ENCODE measurements at regions not wholly inside any gene's neighbourhood (a gene's known extent, or its start where the extent isn't known, plus 50 kb on each side); places are given as distances from the start of the nearest gene placed in this dataset.

DNA sequence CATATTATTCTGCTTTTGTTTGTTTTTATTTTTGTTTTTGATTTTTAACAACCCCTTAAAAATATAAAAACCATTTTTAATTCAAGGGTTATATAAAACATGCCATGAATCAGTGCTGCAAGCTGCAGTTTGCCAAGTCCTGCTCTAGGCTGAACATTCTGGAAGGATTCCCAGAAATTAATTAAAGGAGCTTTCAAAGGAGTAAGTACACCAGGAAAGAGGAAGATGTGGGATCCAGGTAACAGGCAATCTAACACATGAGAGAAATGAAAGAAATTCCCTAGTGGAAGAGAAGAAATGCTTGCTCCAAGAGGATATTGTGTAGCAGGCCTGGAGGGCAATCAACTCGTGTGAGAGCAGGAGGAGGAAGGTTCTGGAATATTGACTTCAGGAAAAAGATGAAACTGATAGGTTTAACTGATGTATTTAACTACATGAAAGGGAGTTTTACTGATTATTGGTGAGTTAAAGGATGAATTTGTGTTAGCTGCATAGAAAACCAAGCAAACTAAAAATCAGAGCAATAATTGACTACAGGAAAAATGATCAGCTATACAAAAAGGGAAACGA, 146.0 kb upstream of the PHACTR1 start:
- Mint-ChIP-seq H3K36me3 (ENCODE audit: low read depth) (no peaks in the 10 kb centered on the region), H3K9me3 (ENCODE audit: low read depth) (peaks cover 1% of the 10 kb centered on the region), H3K4me1 (ENCODE audit: low read depth) (peaks cover 32% of the 10 kb centered on the region), H3K27ac (ENCODE audit: unreplicated experiment) (peak overlapping the region; percentile 1), H3K27me3 (ENCODE audit: low read depth) (no peaks in the 10 kb centered on the region), H3K4me3 (ENCODE audit: unreplicated experiment) (no peak overlapping the region)
- DNase-seq (ENCODE audit: low spot score): no peak
- TF ChIP-seq, protein P1, sequence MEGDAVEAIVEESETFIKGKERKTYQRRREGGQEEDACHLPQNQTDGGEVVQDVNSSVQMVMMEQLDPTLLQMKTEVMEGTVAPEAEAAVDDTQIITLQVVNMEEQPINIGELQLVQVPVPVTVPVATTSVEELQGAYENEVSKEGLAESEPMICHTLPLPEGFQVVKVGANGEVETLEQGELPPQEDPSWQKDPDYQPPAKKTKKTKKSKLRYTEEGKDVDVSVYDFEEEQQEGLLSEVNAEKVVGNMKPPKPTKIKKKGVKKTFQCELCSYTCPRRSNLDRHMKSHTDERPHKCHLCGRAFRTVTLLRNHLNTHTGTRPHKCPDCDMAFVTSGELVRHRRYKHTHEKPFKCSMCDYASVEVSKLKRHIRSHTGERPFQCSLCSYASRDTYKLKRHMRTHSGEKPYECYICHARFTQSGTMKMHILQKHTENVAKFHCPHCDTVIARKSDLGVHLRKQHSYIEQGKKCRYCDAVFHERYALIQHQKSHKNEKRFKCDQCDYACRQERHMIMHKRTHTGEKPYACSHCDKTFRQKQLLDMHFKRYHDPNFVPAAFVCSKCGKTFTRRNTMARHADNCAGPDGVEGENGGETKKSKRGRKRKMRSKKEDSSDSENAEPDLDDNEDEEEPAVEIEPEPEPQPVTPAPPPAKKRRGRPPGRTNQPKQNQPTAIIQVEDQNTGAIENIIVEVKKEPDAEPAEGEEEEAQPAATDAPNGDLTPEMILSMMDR (IDR thresholded peaks at IDR 0.05): no peak

DNA sequence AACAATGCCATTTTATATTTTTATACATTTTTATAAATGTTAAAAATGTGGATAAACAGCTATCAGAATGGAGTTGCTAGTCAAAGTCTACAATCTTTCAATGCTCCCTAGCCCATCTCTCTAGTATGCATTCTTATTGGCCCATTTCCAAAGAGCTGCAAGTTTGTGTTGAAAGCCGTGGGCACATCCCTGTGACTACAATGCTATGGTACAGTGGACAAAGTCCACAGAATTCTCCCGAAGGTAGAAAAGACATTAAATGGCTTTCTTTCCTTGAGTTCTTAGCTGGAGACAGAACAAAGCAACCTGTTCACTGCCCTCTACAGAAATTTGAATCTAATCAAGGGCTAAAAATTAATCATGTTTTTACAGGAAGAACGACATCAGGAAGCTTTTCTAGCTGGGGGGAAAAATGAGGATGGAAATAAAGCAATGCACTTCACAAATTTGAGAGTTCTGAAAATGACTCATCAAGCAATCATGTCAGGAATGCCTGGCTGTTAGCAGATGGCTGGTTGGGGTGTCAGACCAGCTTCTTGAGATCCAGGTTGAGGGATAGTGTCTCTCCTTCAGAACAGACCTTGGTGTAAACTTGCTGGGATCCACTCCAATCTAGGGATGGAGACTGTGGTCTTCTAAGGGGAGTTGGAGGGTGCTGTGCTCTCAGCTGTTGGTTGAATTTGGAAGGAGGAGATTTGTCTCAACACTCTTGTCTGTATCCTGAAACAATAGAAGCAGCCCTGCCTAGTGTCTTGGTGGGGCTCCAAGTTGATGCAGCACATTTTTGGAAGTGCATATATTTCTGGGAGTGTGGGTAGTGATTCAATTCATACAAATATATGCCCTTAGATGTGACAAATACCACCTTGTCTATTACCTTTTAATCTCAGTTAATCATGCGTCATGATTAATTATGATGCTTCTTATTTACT, 143.4 kb upstream of the PHACTR1 start:
- Mint-ChIP-seq H3K27ac (ENCODE audit: unreplicated experiment) (peak overlapping the region; percentile 69), H3K27me3 (ENCODE audit: low read depth) (no peaks in the 10 kb centered on the region), H3K36me3 (ENCODE audit: low read depth) (no peaks in the 10 kb centered on the region), H3K9me3 (ENCODE audit: low read depth) (peaks cover 4% of the 10 kb centered on the region), H3K4me3 (ENCODE audit: unreplicated experiment) (no peak overlapping the region), H3K4me1 (ENCODE audit: low read depth) (peaks cover 57% of the 10 kb centered on the region)
- TF ChIP-seq, protein P1 (IDR thresholded peaks at IDR 0.05): no peak
- no peak for DNase-seq (ENCODE audit: low spot score)

DNA sequence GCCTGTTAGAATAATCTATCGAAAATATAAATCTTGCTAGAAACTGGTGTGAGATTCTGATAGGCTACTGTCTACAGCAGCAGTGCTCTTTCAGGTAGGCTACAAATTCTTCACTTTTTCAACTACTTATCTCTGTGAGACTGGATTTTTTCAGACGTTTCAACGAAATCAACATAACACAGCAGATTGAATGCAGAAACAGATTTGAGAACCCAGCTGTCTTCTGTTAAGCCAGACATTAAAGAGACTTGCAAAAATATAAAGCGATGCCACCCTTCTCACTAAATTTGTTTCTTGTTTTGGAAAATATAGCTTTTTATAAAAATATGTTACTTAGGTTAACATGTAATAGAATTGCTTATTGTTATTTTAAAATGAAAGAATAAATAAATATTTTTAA, 140.6 kb upstream of the PHACTR1 start:
- Mint-ChIP-seq H3K4me1 (ENCODE audit: low read depth) (peaks cover 54% of the 10 kb centered on the region), H3K9me3 (ENCODE audit: low read depth) (peaks cover 4% of the 10 kb centered on the region)

DNA sequence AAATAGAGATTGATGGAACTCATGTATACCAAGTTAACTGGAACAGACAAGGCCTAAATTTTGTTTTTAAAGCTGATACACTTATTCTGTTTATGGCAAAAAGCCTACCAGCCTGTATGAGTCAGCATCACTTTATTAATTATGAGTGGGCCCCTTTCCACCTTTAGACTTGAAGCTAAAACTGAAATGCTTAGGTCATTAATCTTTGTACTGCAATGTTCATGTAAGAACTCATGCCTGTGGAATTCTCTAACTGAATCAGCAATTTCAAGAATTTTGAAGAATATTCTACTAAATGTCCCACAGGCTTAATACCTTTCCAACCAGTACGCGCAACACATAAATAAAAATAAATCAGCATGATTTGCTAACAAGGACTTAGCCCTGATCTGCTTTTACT, 140.2 kb upstream of the PHACTR1 start:
- TF ChIP-seq, protein P1 (IDR thresholded peaks at IDR 0.05): no peak
- no peak for DNase-seq (ENCODE audit: low spot score)

More for the DNA sequence above, 140.6 kb upstream of the PHACTR1 start:
- no peak for DNase-seq (ENCODE audit: low spot score)
- no peaks in the 10 kb centered on the region for H3K36me3 Mint-ChIP-seq (ENCODE audit: low read depth)
- H3K27me3 Mint-ChIP-seq (ENCODE audit: low read depth): no peaks in the 10 kb centered on the region
- H3K27ac Mint-ChIP-seq (ENCODE audit: unreplicated experiment): no peak overlapping the region
- TF ChIP-seq, protein P1 (IDR thresholded peaks at IDR 0.05): no peak
- no peak overlapping the region for H3K4me3 Mint-ChIP-seq (ENCODE audit: unreplicated experiment)

DNA sequence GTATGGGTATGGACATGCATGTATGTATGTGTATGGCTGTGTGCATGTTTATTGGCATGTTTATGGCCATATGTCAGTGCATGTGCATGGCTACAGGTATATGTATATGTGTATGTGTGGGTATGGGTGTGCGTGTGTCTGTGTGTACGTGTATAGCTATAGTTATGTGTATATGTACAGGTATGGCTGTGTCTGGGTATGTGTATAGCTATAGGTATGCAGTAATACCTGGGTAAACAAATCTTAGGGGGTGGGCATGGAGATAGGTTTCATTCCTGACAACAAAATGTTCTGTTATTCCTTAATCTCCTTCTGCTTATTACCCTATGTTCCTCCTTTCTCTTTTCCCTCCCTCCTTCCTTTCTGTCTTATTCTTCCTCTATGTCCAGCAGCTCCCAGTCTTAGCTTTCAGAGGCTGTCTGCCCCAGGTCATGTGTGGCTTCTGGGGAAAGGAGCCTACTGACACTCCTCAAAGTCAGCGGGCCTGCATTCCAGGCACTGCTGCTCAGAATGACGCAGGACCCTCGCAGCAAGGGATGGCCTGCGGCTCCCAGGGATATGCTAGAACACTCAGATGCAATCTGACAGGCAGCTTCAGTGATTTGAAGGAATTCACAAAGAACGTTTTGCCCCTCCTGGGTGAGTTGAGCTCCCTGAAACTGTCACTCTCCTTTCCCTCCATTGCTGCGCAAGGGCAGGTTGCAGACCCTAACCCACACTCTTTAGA, 139.3 kb upstream of the PHACTR1 start:
- TF ChIP-seq, protein P1 (IDR thresholded peaks at IDR 0.05): no peak
- Mint-ChIP-seq H3K27ac (ENCODE audit: unreplicated experiment) (peak overlapping the region; percentile 83), H3K4me1 (ENCODE audit: low read depth) (peaks cover 54% of the 10 kb centered on the region), H3K36me3 (ENCODE audit: low read depth) (no peaks in the 10 kb centered on the region), H3K9me3 (ENCODE audit: low read depth) (peaks cover 4% of the 10 kb centered on the region), H3K4me3 (ENCODE audit: unreplicated experiment) (no peak overlapping the region), H3K27me3 (ENCODE audit: low read depth) (no peaks in the 10 kb centered on the region)
- no peak for DNase-seq (ENCODE audit: low spot score)

More for the DNA sequence above, 140.2 kb upstream of the PHACTR1 start:
- Mint-ChIP-seq H3K36me3 (ENCODE audit: low read depth) (no peaks in the 10 kb centered on the region), H3K4me3 (ENCODE audit: unreplicated experiment) (no peak overlapping the region), H3K27ac (ENCODE audit: unreplicated experiment) (peak overlapping the region; percentile 75), H3K27me3 (ENCODE audit: low read depth) (no peaks in the 10 kb centered on the region), H3K9me3 (ENCODE audit: low read depth) (peaks cover 4% of the 10 kb centered on the region), H3K4me1 (ENCODE audit: low read depth) (peaks cover 54% of the 10 kb centered on the region)
